Fibroblast of lung (primary cell): ENCODE measurements at regions not wholly inside any gene's neighbourhood (a gene's known extent, or its start where the extent isn't known, plus 50 kb on each side); places are given as distances from the start of the nearest gene placed in this dataset.
"Not testable (repeated sequence)": the region's sequence is repeated elsewhere in the genome, so short reads cannot be mapped to it uniquely, and the experiment has no call there.

Experiments
- DNase-seq, 2 donors: peaks; one replicate each; pipeline versions ENCODE4 v3.0.0 to v3.0.0-alpha.2; 2010; ENCODE audit warnings: low read depth in 2 of 2
- H2AFZ ChIP-seq: 2 replicates; pipeline ENCODE4 v1.5.1; 2012; ENCODE audit warnings: low read length, control low read depth, inconsistent platforms
- H3K27ac ChIP-seq: 2 replicates; pipeline ENCODE4 v1.5.1; 2011; ENCODE audit warnings: low read length, control low read depth; ENCODE audit not compliant: insufficient read depth
- H3K27me3 ChIP-seq: 2 replicates; pipeline ENCODE4 v1.5.1; 2011; ENCODE audit warnings: mild to moderate bottlenecking, low read length; ENCODE audit not compliant: control insufficient read depth, insufficient read depth
- H3K36me3 ChIP-seq: 2 replicates; pipeline ENCODE4 v1.5.1; 2011; ENCODE audit warnings: low read length; ENCODE audit not compliant: control insufficient read depth, insufficient read depth
- H3K4me1 ChIP-seq: 2 replicates; pipeline ENCODE4 v1.5.1; 2011; ENCODE audit warnings: low read length; ENCODE audit not compliant: control insufficient read depth, insufficient read depth; ENCODE audit errors: extremely low read depth
- H3K4me2 ChIP-seq: 2 replicates; pipeline ENCODE4 v1.5.1; 2011; ENCODE audit warnings: low read length, control low read depth; ENCODE audit not compliant: insufficient read depth; ENCODE audit errors: extremely low read depth
- H3K4me3 ChIP-seq, 4 experiments: fragments of 200-600 bp in 1 of 4; sonication (generic) in 1 of 4; replicated peaks in 1 of 4; 2 replicates each; pipeline ENCODE4 v1.5.1; 2011 to 2016; ENCODE audit warnings: low read length in 4 of 4, low read depth in 3 of 4, mild to moderate bottlenecking in 3 of 4, control low read depth in 2 of 4, inconsistent platforms in 1 of 4, mixed read lengths in 1 of 4; ENCODE audit not compliant: insufficient read depth in 1 of 4; ENCODE audit errors: control extremely low read depth in 1 of 4
- H3K79me2 ChIP-seq: 2 replicates; pipeline ENCODE4 v1.5.1; 2012; ENCODE audit warnings: mild to moderate bottlenecking, low read length, inconsistent platforms; ENCODE audit not compliant: control insufficient read depth, insufficient read depth
- H3K9ac ChIP-seq: 2 replicates; pipeline ENCODE4 v1.5.1; 2011; ENCODE audit warnings: mild to moderate bottlenecking, low read length, control low read depth; ENCODE audit not compliant: insufficient read depth
- H3K9me3 ChIP-seq: 2 replicates; pipeline ENCODE4 v1.5.1; 2012; ENCODE audit warnings: low read depth, low read length; ENCODE audit not compliant: control insufficient read depth, insufficient read depth
- H4K20me1 ChIP-seq: 2 replicates; pipeline ENCODE4 v1.5.1; 2011; ENCODE audit warnings: low read length; ENCODE audit not compliant: control insufficient read depth, insufficient read depth; ENCODE audit errors: extremely low read depth
- EZH2 ChIP-seq: IDR thresholded peaks from 2 replicates; pipeline ENCODE4 v1.5.1; 2012; ENCODE audit warnings: low read length, control low read depth, mild to moderate bottlenecking; ENCODE audit errors: missing control alignments
- TF ChIP-seq, protein P1 (sequence below), 2 donors: IDR thresholded peaks in 1 of 2; conservative IDR thresholded peaks in 1 of 2; 1 replicate in 1 of 2; 2 replicates in 1 of 2; pipeline ENCODE4 v1.5.1; 2011 to 2012; ENCODE audit warnings: low read length in 2 of 2, control low read depth in 1 of 2, inconsistent platforms in 1 of 2, low read depth in 1 of 2, mild to moderate bottlenecking in 1 of 2

DNA sequence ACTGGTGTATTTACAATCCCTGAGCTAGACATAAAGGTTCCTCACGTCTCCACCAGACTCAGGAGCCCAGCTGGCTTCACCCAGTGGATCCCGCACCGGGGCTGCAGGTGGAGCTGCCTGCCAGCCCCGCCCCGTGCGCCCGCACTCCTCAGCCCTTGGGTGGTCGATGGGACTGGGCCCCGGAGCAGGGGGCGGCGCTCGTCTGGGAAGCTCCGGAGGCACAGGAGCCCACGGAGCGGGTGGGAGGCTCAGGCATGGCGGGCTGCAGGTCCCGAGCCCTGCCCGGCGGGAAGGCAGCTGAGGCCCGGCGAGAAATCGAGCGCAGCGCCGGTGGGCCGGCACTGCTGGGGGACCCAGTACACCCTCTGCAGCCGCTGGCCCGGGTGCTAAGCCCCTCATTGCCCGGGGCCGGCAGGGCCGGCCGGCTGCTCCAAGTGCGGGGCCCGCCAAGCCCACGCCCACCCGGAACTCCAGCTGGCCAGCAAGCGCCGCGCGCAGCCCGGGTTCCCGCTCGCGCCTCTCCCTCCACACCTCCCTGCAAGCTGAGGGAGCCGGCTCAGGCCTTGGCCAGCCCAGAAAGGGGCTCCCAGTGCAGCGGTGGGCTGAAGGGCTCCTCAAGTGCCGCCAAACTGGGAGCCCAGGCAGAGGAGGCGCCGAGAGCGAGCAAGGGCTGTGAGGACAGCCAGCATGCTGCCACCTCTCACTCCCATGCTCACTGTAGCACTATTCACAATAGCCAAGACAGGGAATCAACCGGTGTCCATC, 79.3 kb upstream of the RGPD4 start:
- not testable (repeated sequence) for H3K4me2 ChIP-seq, H4K20me1 ChIP-seq, H3K79me2 ChIP-seq, H3K27me3 ChIP-seq, H2AFZ ChIP-seq, DNase-seq, H3K9me3 ChIP-seq, H3K9ac ChIP-seq, H3K4me1 ChIP-seq, H3K27ac ChIP-seq, H3K4me3 ChIP-seq, H3K36me3 ChIP-seq

DNA sequence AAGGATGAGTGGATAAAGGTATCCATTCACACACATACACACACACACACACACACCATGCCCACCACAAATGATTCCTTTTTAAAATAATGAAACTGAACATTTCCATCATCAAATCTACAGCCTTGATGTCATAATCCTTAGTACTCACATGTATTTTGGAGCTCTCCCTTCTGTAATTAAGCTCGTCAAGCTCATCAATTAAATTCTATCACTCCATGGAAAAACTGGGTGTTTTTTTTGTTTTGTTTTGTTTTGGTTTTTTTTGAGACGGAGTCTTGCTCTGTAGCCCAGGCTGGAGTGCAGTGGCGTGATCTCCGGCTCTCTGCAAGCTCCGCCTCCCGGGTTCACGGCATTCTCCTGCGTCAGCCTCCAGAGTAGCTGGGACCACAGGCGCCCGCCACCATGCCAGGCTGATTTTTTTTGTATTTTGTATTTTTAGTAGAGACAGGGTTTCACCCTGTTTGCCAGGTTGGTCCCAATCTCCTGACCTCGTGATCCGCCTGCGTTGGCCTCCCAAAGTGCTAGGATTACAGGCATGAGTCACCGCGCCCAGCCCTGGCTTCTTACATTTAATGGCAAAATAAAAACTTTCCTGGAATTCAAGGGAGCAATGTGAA, 78.6 kb upstream of the RGPD4 start:
- H3K27me3 ChIP-seq = no peaks in the 10 kb centered on the region

DNA sequence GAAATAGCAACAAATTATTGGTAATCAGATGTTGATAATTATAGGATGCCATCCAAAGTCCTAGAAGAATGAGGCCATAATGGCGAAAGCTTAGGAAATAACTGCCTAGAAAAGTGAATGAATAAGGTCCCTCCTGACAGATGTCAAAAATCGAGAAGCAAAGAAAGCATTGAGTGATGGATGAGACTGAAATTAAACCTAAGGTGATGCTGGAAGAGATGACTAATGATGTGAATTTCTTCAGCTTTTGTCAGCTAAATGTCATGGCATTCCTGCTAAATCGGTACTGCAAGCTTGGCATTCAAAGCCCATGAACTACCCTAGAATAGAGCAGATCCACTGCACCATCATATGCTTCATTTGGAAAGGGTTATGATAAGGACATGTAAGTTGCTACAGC, 74.8 kb upstream of the RGPD4 start:
- H3K9me3 ChIP-seq = no peaks in the 10 kb centered on the region
- no peaks in the 10 kb centered on the region for H3K4me1 ChIP-seq
- no peak overlapping the region for H3K4me3 ChIP-seq
- no peaks in the 10 kb centered on the region for H3K79me2 ChIP-seq
- H3K27ac ChIP-seq = no peak overlapping the region
- no peak overlapping the region for H3K9ac ChIP-seq
- H3K27me3 ChIP-seq = no peaks in the 10 kb centered on the region
- no peak for DNase-seq
- TF ChIP-seq, protein P1, sequence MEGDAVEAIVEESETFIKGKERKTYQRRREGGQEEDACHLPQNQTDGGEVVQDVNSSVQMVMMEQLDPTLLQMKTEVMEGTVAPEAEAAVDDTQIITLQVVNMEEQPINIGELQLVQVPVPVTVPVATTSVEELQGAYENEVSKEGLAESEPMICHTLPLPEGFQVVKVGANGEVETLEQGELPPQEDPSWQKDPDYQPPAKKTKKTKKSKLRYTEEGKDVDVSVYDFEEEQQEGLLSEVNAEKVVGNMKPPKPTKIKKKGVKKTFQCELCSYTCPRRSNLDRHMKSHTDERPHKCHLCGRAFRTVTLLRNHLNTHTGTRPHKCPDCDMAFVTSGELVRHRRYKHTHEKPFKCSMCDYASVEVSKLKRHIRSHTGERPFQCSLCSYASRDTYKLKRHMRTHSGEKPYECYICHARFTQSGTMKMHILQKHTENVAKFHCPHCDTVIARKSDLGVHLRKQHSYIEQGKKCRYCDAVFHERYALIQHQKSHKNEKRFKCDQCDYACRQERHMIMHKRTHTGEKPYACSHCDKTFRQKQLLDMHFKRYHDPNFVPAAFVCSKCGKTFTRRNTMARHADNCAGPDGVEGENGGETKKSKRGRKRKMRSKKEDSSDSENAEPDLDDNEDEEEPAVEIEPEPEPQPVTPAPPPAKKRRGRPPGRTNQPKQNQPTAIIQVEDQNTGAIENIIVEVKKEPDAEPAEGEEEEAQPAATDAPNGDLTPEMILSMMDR (conservative IDR thresholded peaks at IDR 0.05 in 1 of 2, IDR thresholded peaks at IDR 0.05 in 1 of 2; ENCODE audit: low read depth in 1 of 2, low read length in 2 of 2) = no peak
- TF ChIP-seq EZH2 = no peak
- H2AFZ ChIP-seq = no peak overlapping the region
- H3K4me2 ChIP-seq = no peak overlapping the region
- no peaks in the 10 kb centered on the region for H3K36me3 ChIP-seq
- no peaks in the 10 kb centered on the region for H4K20me1 ChIP-seq

More for the DNA sequence above, 78.6 kb upstream of the RGPD4 start:
- Histone ChIP-seq H3K4me1 (no peaks in the 10 kb centered on the region), H3K36me3 (no peaks in the 10 kb centered on the region), H2AFZ (no peak overlapping the region), H3K4me3 (no peak overlapping the region), H3K79me2 (no peaks in the 10 kb centered on the region), H3K4me2 (no peak overlapping the region), H3K27ac (no peak overlapping the region), H3K9me3 (no peaks in the 10 kb centered on the region), H3K9ac (no peak overlapping the region), H4K20me1 (no peaks in the 10 kb centered on the region)
- no peak for DNase-seq
- TF ChIP-seq, protein P1 (conservative IDR thresholded peaks at IDR 0.05 in 1 of 2, IDR thresholded peaks at IDR 0.05 in 1 of 2; ENCODE audit: low read depth in 1 of 2, low read length in 2 of 2) = no peak

DNA sequence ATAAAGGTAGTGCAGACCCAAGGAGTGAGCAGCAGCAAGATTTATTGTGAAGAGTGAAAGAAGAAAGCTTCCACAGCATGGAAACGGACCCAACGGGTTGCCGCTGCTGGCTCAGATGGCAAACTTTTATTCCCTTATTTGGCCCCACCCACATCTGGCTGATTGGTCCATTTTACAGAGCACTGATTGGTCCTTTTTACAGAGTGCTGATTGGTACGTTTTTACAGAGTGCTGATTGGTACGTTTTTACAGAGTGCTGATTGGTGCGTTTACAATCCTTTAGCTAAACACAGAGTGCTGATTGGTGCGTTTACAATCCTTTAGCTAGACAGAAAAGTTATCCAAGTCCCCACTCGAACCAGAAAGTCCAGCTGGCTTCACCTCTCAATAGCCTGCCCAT, 72.9 kb upstream of the RGPD4 start:
- H3K4me3 ChIP-seq, H3K36me3 ChIP-seq, H4K20me1 ChIP-seq, H3K9ac ChIP-seq, H2AFZ ChIP-seq, H3K27ac ChIP-seq, DNase-seq, H3K79me2 ChIP-seq, H3K9me3 ChIP-seq, H3K4me2 ChIP-seq, H3K4me1 ChIP-seq, H3K27me3 ChIP-seq: not testable (repeated sequence)
